Neural cell (in vitro differentiated cells): ENCODE measurements at regions not wholly inside any gene's neighbourhood (a gene's known extent, or its start where the extent isn't known, plus 50 kb on each side); places are given as distances from the start of the nearest gene placed in this dataset.

Experiments
- CTCF ChIP-seq: fragments of 450-650 bp; IDR thresholded peaks from 2 replicates; pipeline ENCODE4 v1.5.1; 2014; ENCODE audit warnings: antibody characterized with exemption, mild to moderate bottlenecking, moderate library complexity; ENCODE audit not compliant: poor library complexity, severe bottlenecking
- EP300 ChIP-seq: fragments of 450-650 bp; conservative IDR thresholded peaks from 2 replicates; pipeline ENCODE4 v1.6.1; 2014; ENCODE audit warnings: antibody characterized with exemption, mild to moderate bottlenecking, moderate library complexity; ENCODE audit not compliant: poor library complexity, severe bottlenecking
- EZH2 ChIP-seq: fragments of 200-600, 300-800 bp; shearing (Covaris generic), sonication (generic); IDR thresholded peaks from 2 replicates; pipeline ENCODE4 v1.6.1; 2014; ENCODE audit warnings: antibody characterized with exemption, low read length, borderline replicate concordance, mild to moderate bottlenecking; ENCODE audit not compliant: insufficient read depth, poor library complexity, severe bottlenecking
- MXI1 ChIP-seq: fragments of 450-650 bp; conservative IDR thresholded peaks from 2 replicates; pipeline ENCODE4 v1.6.1; 2014; ENCODE audit warnings: antibody characterized with exemption, mild to moderate bottlenecking; ENCODE audit not compliant: poor library complexity, severe bottlenecking
- POLR2AphosphoS5 ChIP-seq: IDR thresholded peaks from 2 replicates; pipeline ENCODE4 v1.6.1; 2012
- RAD21 ChIP-seq: fragments of 450-650 bp; conservative IDR thresholded peaks from 2 replicates; pipeline ENCODE4 v1.6.1; 2014; ENCODE audit warnings: antibody characterized with exemption, mild to moderate bottlenecking, moderate library complexity
- REST ChIP-seq: IDR thresholded peaks from 2 replicates; pipeline ENCODE4 v1.6.1; 2012; ENCODE audit warnings: borderline replicate concordance
- SMC3 ChIP-seq: fragments of 450-650 bp; conservative IDR thresholded peaks from 2 replicates; pipeline ENCODE4 v1.6.1; 2014; ENCODE audit warnings: antibody characterized with exemption, mild to moderate bottlenecking, moderate library complexity; ENCODE audit not compliant: poor library complexity
- TAF1 ChIP-seq: IDR thresholded peaks from 2 replicates; pipeline ENCODE4 v1.6.1; 2012; ENCODE audit warnings: low read depth

- TF ChIP-seq POLR2AphosphoS5 (no peak), CTCF (no peak), EP300 (no peak), EZH2 (no peak), MXI1 (no peak), RAD21 (no peak), SMC3 (no peak), TAF1 (no peak), REST (no peak)
These were observed 576.9 kb upstream of the GHITM start for GRCh38 chr10:83562381-83562780.
